ENCODE measurements at regions not wholly inside any gene's neighbourhood (a gene's known extent, or its start where the extent isn't known, plus 50 kb on each side); places are given as distances from the start of the nearest gene placed in this dataset.

- no peak for DNase-seq
- H3F3A ChIP-seq (ENCODE audit: insufficient read depth, low read length) = no peaks in the 10 kb centered on the region
- H4K20me1 ChIP-seq (ENCODE audit: insufficient read depth, low read length) = no peaks in the 10 kb centered on the region
- H3K4me3 ChIP-seq (ENCODE audit: low read length) = no peak overlapping the region
- H3K9me3 ChIP-seq (replicated peaks; ENCODE audit: insufficient read depth, low read length) = no peaks in the 10 kb centered on the region
- H3K4me2 ChIP-seq (ENCODE audit: low read depth, low read length) = no peak overlapping the region
- H3K36me3 ChIP-seq (replicated peaks; ENCODE audit: insufficient read depth, low read length) = no peaks in the 10 kb centered on the region
- H3K9ac ChIP-seq (ENCODE audit: low read length) = no peak overlapping the region
- H2AFZ ChIP-seq (ENCODE audit: low read length) = no peak overlapping the region
- TF ChIP-seq CTCF (IDR thresholded peaks at IDR 0.05; ENCODE audit: low read length) = no peak
- no peak for TF ChIP-seq EZH2phosphoT487 (IDR thresholded peaks at IDR 0.05; ENCODE audit: low read length)
- TF ChIP-seq EZH2 (optimal IDR thresholded peaks at IDR 0.05; ENCODE audit: low read depth, low read length) = no peak
- H3K27me3 ChIP-seq (replicated peaks; ENCODE audit: insufficient read depth, low read length) = no peaks in the 10 kb centered on the region
- H3K79me2 ChIP-seq (ENCODE audit: low read length) = no peaks in the 10 kb centered on the region
- H3K9me2 ChIP-seq (replicated peaks; ENCODE audit: insufficient read depth, low read length) = no peaks in the 10 kb centered on the region
- no peaks in the 10 kb centered on the region for H3K4me1 ChIP-seq (ENCODE audit: low read length)
- H3K27ac ChIP-seq (ENCODE audit: low read length) = no peak overlapping the region
These were observed 281.6 kb downstream of the KIF4B start for GRCh38 chr5:155295111-155295510.

- no peak overlapping the region for H3K9ac ChIP-seq (ENCODE audit: low read length)
- no peaks in the 10 kb centered on the region for H3K27me3 ChIP-seq (replicated peaks; ENCODE audit: insufficient read depth, low read length)
- no peak overlapping the region for H3K4me3 ChIP-seq (ENCODE audit: low read length)
- no peaks in the 10 kb centered on the region for H3K9me3 ChIP-seq (replicated peaks; ENCODE audit: insufficient read depth, low read length)
- no peaks in the 10 kb centered on the region for H3K36me3 ChIP-seq (replicated peaks; ENCODE audit: insufficient read depth, low read length)
- H2AFZ ChIP-seq (ENCODE audit: low read length) = no peak overlapping the region
- H3F3A ChIP-seq (ENCODE audit: insufficient read depth, low read length) = no peaks in the 10 kb centered on the region
- no peaks in the 10 kb centered on the region for H3K79me2 ChIP-seq (ENCODE audit: low read length)
- DNase-seq = no peak
- H3K9me2 ChIP-seq (replicated peaks; ENCODE audit: insufficient read depth, low read length) = no peaks in the 10 kb centered on the region
- no peak overlapping the region for H3K27ac ChIP-seq (ENCODE audit: low read length)
- TF ChIP-seq EZH2phosphoT487 (IDR thresholded peaks at IDR 0.05; ENCODE audit: low read length) (no peak), CTCF (IDR thresholded peaks at IDR 0.05; ENCODE audit: low read length) (no peak), EZH2 (optimal IDR thresholded peaks at IDR 0.05; ENCODE audit: low read depth, low read length) (no peak)
- H3K4me2 ChIP-seq (ENCODE audit: low read depth, low read length) = no peak overlapping the region
- no peaks in the 10 kb centered on the region for H3K4me1 ChIP-seq (ENCODE audit: low read length)
- H4K20me1 ChIP-seq (ENCODE audit: insufficient read depth, low read length) = no peaks in the 10 kb centered on the region
These were observed 285.9 kb downstream of the KIF4B start for GRCh38 chr5:155299386-155300005.

GRCh38 chr5:155303120-155303519 is 289.6 kb downstream of the KIF4B start:
- Histone ChIP-seq H2AFZ (ENCODE audit: low read length) (no peak overlapping the region), H3K4me2 (ENCODE audit: low read depth, low read length) (no peak overlapping the region)

More at GRCh38 chr5:155303120-155303519, 289.6 kb downstream of the KIF4B start:
- no peak for TF ChIP-seq EZH2phosphoT487 (IDR thresholded peaks at IDR 0.05; ENCODE audit: low read length)
- no peak for TF ChIP-seq CTCF (IDR thresholded peaks at IDR 0.05; ENCODE audit: low read length)
- no peak for TF ChIP-seq EZH2 (optimal IDR thresholded peaks at IDR 0.05; ENCODE audit: low read depth, low read length)
- Histone ChIP-seq H3K79me2 (ENCODE audit: low read length) (no peaks in the 10 kb centered on the region), H3K4me1 (ENCODE audit: low read length) (no peaks in the 10 kb centered on the region), H3F3A (ENCODE audit: insufficient read depth, low read length) (no peaks in the 10 kb centered on the region), H3K27me3 (replicated peaks; ENCODE audit: insufficient read depth, low read length) (no peaks in the 10 kb centered on the region), H3K9me3 (replicated peaks; ENCODE audit: insufficient read depth, low read length) (no peaks in the 10 kb centered on the region), H3K9me2 (replicated peaks; ENCODE audit: insufficient read depth, low read length) (no peaks in the 10 kb centered on the region), H3K36me3 (replicated peaks; ENCODE audit: insufficient read depth, low read length) (no peaks in the 10 kb centered on the region), H4K20me1 (ENCODE audit: insufficient read depth, low read length) (no peaks in the 10 kb centered on the region), H3K4me3 (ENCODE audit: low read length) (no peak overlapping the region), H3K27ac (ENCODE audit: low read length) (no peak overlapping the region), H3K9ac (ENCODE audit: low read length) (no peak overlapping the region)
- DNase-seq = no peak

Data from MM.1S (cell line).